Thymus (tissue), 11 donors: ENCODE measurements at regions not wholly inside any gene's neighbourhood (a gene's known extent, or its start where the extent isn't known, plus 50 kb on each side); places are given as distances from the start of the nearest gene placed in this dataset.
A peak's percentile ranks its signal among the peaks of the same experiment; 100 is the strongest.
"Not testable (repeated sequence)": the region's sequence is repeated elsewhere in the genome, so short reads cannot be mapped to it uniquely, and the experiment has no call there.

Source experiments
- DNase-seq, 9 donors: peaks; one replicate each; pipeline ENCODE4 v3.0.0-alpha.2; 2013; ENCODE audit warnings: low spot score in 9 of 9, low read depth in 6 of 9, missing footprints in 1 of 9
- H3K27ac ChIP-seq, 2 donors: one replicate each; pipeline ENCODE4 v1.5.1; 2013; ENCODE audit warnings: control low read depth in 1 of 2, low read depth in 1 of 2, low read length in 1 of 2, mild to moderate bottlenecking in 1 of 2, moderate library complexity in 1 of 2
- H3K27me3 ChIP-seq, 2 donors: one replicate each; pipeline ENCODE4 v1.5.1; 2013; ENCODE audit warnings: low read length in 1 of 2; ENCODE audit not compliant: control insufficient read depth in 2 of 2, insufficient read depth in 1 of 2
- H3K36me3 ChIP-seq, 2 donors: one replicate each; pipeline ENCODE4 v1.5.1; 2013; ENCODE audit warnings: low read length in 1 of 2, mild to moderate bottlenecking in 1 of 2, moderate library complexity in 1 of 2; ENCODE audit not compliant: control insufficient read depth in 2 of 2, insufficient read depth in 2 of 2
- H3K4me1 ChIP-seq, 2 donors: one replicate each; pipeline ENCODE4 v1.5.1; 2013; ENCODE audit warnings: low read length in 2 of 2; ENCODE audit not compliant: control insufficient read depth in 2 of 2, insufficient read depth in 2 of 2
- H3K4me3 ChIP-seq, 2 donors: one replicate each; pipeline ENCODE4 v1.5.1; 2013; ENCODE audit warnings: low read length in 2 of 2, control low read depth in 1 of 2, mild to moderate bottlenecking in 1 of 2
- H3K9me3 ChIP-seq, 2 donors: one replicate each; pipeline ENCODE4 v1.5.1; 2013; ENCODE audit warnings: low read length in 1 of 2, mild to moderate bottlenecking in 1 of 2; ENCODE audit not compliant: control insufficient read depth in 2 of 2, insufficient read depth in 1 of 2
- WGBS: extraction: QIAGEN DNeasy Blood & Tissue Kit; methylation state at CpG from one replicate; pipeline ENCODE4 v1.1.7; 2013; 5-methylcytosine and 5-hydroxymethylcytosine counted together
- donor health status: healthy.

DNA sequence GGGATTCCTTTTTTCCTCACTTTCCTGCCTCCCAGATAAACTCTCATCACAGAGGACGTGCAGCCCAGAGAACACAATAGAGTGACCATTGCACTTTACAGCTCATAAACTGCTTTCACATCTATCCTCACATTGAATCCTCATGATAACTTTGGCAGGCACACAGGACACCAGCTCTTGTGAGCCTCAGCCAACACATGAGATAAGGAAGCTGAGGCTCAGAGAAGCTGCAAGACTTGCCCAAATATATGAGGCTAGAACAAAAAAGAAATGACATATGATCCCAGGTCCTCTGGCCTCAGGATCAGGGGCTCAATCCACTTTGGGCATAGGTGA is 85.0 kb upstream of the CPEB2 start:
- no peaks in the 10 kb centered on the region for H3K9me3 ChIP-seq
- H3K27me3 ChIP-seq, result no peaks in the 10 kb centered on the region
- H3K36me3 ChIP-seq, result no peaks in the 10 kb centered on the region
- no peak for DNase-seq
- H3K4me1 ChIP-seq, result no peaks in the 10 kb centered on the region
- 91% methylated on average over 1 of the region's 1 CpG for WGBS
- no peak overlapping the region for H3K27ac ChIP-seq
- H3K4me3 ChIP-seq, result no peak overlapping the region

DNA sequence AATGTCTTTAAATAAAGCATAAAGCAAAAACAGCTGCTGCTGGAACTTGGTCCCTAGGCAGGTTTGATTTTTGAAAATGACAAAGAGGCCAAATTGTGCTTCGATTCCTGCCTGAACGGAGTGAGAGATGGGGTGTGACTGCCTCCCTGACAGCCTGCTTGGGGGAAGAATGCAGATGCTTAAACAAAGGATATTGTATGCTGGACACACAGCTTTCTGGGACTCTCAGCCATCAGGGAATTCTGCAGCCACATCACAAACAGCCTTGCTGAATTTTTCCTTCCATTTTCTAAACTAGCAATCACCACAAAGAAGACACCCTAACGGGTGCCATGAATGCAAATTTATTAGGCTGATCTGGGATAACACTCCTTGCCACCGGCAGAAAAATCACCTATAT is 83.9 kb upstream of the CPEB2 start:
- WGBS, result 92% methylated on average over 4 of the region's 4 CpGs
- Histone ChIP-seq H3K9me3 (no peaks in the 10 kb centered on the region), H3K27ac (no peak overlapping the region), H3K4me1 (no peaks in the 10 kb centered on the region), H3K4me3 (no peak overlapping the region), H3K36me3 (no peaks in the 10 kb centered on the region), H3K27me3 (no peaks in the 10 kb centered on the region)
- DNase-seq, result no peak

DNA sequence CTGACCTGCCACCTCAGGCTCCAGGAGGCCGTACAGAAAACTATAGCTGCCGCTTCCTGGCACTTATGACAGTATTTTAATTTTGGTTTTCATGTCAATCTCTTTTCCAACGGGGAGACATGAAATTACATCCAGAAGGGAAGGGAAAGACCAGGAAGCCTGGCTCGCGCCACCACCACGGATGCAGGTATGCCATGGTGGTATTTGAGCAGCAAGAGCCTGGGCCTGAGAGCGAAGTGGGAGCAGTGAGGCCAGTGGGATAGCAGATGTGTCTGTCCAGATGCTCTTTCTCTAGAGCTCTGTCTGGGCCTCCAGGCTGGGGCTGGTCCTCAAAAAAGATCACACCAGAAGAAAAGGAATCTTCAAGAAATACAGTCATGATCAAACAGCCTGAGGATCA is 82.5 kb upstream of the CPEB2 start:
- Histone ChIP-seq H3K4me3 (no peak overlapping the region), H3K4me1 (no peaks in the 10 kb centered on the region), H3K9me3 (no peaks in the 10 kb centered on the region), H3K27ac (no peak overlapping the region), H3K27me3 (no peaks in the 10 kb centered on the region), H3K36me3 (no peaks in the 10 kb centered on the region)
- no peak for DNase-seq
- WGBS, result 96% methylated on average over 7 of the region's 7 CpGs

DNA sequence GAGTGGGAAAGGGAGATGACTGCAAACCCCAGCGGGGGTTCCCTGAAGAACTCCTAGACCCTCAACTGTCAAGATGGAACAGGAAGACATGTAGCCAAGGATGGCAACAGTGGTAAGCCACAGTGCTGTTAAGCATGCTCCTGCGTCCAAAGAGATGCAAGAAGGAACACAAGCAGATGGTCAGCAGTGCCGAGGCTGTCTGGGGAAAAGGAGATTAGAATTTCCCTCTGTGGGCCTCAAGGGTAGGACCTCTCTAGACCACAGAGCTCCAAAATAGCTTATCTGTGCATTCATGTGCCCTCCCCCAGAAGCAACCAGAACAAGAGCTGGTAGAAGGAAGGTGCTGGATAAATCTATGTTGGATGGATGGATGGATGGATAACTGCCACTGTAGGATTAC is 82.0 kb upstream of the CPEB2 start:
- Histone ChIP-seq H3K36me3 (no peaks in the 10 kb centered on the region), H3K27me3 (no peaks in the 10 kb centered on the region), H3K9me3 (no peaks in the 10 kb centered on the region), H3K27ac (no peak overlapping the region), H3K4me3 (no peak overlapping the region), H3K4me1 (no peaks in the 10 kb centered on the region)
- WGBS, result 75% methylated on average over 3 of the region's 3 CpGs
- peak in 1 of 9 donors; percentile 15 for DNase-seq

DNA sequence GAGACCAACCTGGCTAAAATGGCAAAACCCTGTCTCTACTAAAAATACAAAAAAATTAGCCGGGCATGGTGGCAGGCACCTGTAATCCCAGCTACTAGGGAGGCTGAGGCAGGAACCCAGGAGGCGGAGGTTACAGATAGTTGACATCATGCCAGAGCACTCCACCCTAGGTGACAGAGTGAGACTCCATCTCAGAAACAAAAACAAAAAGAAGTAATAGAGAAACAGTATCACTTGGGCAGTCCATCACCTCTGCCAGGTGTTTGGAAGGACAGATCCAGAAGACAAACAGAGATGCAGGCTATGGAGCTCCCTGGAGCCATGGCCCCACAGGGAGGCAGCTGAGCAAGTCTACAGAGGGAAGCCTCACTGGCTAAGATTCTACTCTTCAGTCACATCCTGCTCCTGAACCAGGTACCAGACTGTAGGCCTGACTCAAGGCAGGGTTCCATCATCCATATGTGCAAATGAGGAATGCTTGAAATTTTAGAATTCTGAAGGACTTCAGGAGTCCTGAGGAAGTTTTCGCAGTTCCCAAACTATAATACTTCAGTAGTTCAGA is 81.4 kb upstream of the CPEB2 start:
- no peaks in the 10 kb centered on the region for H3K36me3 ChIP-seq
- H3K9me3 ChIP-seq, result no peaks in the 10 kb centered on the region
- H3K27ac ChIP-seq, result no peak overlapping the region
- H3K4me1 ChIP-seq, result no peaks in the 10 kb centered on the region
- H3K4me3 ChIP-seq, result no peak overlapping the region
- WGBS, result over 99% methylated on average over 3 of the region's 3 CpGs
- DNase-seq, result peak in 3 of 9 donors; percentile 18 to 54 (median 23)
- no peaks in the 10 kb centered on the region for H3K27me3 ChIP-seq

DNA sequence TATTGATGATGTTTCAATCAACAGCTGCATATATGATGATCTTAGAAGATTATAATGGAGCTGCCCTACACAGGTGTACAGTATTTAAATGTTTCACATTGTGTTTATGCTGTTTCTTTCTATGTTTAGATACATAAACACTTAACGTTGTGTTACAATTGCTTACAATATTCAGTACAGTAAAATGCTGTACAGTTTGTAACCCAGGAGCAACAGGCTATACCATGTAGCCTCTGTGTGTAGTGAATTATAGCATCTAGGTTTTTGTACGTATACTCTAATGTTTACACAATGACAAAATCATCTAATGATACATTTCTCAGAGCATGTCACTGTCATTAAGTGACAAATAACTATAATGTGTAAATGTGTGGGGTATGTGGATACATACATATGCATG is 80.5 kb upstream of the CPEB2 start:
- WGBS, result 96% methylated on average over 2 of the region's 2 CpGs
- not testable (repeated sequence) for H3K36me3 ChIP-seq, H3K27ac ChIP-seq, H3K9me3 ChIP-seq, H3K4me3 ChIP-seq, H3K27me3 ChIP-seq, H3K4me1 ChIP-seq
- peak in 3 of 9 donors; percentile 21 to 61 (median 30) for DNase-seq

DNA sequence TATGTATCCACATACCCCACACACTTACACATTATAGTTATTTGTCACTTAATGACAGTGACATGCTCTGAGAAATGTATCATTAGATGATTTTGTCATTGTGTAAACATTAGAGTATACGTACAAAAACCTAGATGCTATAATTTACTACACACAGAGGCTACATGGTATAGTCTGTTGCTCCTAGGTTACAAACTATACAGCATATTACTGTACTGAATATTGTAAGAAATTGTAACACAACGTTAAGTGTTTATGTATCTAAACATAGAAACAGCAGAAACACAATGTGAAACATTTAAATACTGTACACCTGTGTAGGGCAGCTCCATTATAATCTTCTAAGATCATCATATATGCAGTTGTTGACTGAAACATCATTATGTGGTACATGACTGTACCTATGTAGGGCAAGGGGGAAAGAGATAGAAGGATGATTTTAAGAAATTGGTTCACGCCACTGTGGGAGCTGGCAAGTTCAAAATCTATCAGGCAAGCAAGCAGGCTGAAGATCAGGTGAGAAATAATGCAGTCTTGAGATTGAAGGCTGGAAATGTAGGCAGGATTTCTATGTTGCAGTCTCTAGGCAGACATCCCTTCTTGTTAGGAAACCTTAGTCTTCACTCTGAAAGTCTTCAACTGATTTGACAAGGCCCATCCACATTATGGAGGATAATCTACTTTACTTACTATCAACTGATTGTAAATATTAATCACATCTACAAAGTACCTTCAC is 78.0 kb upstream of the CPEB2 start:
- Histone ChIP-seq H3K4me1 (no peaks in the 10 kb centered on the region), H3K4me3 (no peak overlapping the region), H3K9me3 (no peaks in the 10 kb centered on the region), H3K36me3 (no peaks in the 10 kb centered on the region), H3K27me3 (no peaks in the 10 kb centered on the region), H3K27ac (no peak overlapping the region)
- WGBS, result 97% methylated on average over 3 of the region's 3 CpGs
- DNase-seq, result peak in 5 of 9 donors; percentile 28 to 56 (median 41)

DNA sequence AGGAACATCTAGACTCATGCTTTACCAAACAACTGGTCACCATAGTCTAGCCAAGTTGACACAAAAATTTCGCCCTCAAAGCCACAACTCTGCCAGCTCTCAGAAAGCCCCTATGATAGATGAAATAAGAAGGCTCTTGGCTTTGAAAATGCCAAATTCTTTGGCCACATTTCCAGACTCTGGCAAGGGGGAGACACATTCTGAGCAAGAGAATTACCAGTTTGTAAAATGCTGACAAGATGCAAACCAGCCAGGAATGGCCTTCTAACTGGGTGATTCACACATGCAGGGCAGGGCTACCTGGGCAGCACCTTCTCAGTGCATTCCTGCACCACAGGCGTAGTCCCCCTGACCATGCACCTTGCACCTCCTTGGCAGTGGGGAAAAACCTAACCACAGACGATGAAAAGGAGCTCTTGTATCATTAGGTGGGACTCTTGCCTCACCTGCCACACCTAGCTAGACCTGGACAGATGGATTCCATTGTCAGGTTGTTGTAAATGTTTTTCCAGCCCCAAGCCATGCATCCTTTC is 77.4 kb upstream of the CPEB2 start:
- H3K36me3 ChIP-seq, result no peaks in the 10 kb centered on the region
- WGBS, result 95% methylated on average over 3 of the region's 3 CpGs
- DNase-seq, result peak in 1 of 9 donors; percentile 1
- H3K4me1 ChIP-seq, result no peaks in the 10 kb centered on the region
- no peaks in the 10 kb centered on the region for H3K9me3 ChIP-seq
- no peaks in the 10 kb centered on the region for H3K27me3 ChIP-seq
- H3K27ac ChIP-seq, result no peak overlapping the region
- H3K4me3 ChIP-seq, result no peak overlapping the region

DNA sequence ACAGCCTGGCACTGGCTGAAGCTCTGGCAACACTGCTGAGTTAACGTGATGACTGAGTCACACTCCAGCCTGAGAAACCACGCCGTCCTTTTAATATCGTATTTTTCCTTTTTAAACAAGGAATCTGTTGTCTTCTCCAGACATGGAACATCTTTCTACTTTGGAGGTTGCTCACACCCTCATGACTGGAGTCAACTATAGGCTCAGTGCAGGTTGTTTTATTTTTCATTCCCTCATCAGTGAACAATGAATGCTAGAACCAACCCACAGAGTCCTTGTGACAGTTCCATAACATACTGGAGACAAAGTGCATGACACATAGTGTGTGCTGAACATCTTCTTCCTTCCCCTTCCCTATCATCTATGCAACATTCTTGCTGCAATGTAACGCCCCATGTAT is 76.8 kb upstream of the CPEB2 start:
- WGBS, result 85% methylated on average over 5 of the region's 5 CpGs
- Histone ChIP-seq H3K4me3 (no peak overlapping the region), H3K27ac (no peak overlapping the region), H3K4me1 (no peaks in the 10 kb centered on the region), H3K9me3 (no peaks in the 10 kb centered on the region), H3K36me3 (no peaks in the 10 kb centered on the region), H3K27me3 (no peaks in the 10 kb centered on the region)
- no peak for DNase-seq
